NOMO-1 (cell line): ENCODE measurements at regions not wholly inside any gene's neighbourhood (a gene's known extent, or its start where the extent isn't known, plus 50 kb on each side); places are given as distances from the start of the nearest gene placed in this dataset.

Experiments
- DNase-seq, 2 experiments: peaks; one replicate each; lab custom pipeline; 2025; ENCODE audit not compliant: unreplicated experiment in 2 of 2; lab: John Stamatoyannopoulos, UW

- DNase-seq: no peak
Measured at GRCh38 chr13:22080832-22081231, 410.0 kb downstream of the FGF9 start.

- no peak for DNase-seq
Measured at GRCh38 chr13:22081430-22081829, 410.6 kb downstream of the FGF9 start.

DNA sequence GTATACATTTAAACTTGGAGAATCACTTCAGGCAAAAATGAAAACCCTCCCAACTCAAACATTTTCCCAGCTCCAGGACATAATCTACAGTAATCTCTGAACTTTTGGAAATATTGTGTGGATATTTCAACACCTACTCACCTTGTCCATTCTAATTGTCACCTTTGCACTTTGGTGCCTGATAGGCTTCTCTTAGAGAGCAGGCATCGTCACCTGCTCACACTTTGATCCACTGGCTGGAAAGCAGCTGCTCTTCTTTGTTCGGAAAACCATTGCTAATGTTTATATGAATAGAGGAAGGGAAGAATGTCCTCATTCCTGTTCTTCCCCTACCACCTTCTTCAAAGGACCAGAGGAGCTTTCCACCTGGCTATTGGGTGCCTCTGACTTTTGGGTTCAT, 411.2 kb downstream of the FGF9 start:
- DNase-seq: no peak

- DNase-seq: no peak
Measured at GRCh38 chr13:22082437-22083100, 411.7 kb downstream of the FGF9 start.

DNA sequence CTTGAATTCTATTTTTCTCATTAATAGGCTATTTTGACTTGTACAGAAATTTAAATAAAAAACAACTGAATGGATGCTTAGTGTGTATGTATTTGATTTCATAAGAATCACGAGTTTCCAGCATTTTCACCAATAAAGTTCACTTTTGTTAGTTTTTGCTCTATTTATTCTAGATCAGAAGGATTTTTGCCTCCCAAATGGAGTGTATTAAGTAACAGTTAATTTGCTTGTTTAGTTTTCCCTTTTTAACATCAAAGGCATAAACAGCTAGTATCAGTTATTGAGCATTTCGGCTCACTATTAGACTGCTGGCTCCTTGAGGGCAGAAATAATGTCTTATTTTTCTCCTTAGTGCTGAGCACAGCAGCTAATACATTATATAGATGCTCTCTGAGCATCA, 414.1 kb downstream of the FGF9 start:
- no peak for DNase-seq

DNA sequence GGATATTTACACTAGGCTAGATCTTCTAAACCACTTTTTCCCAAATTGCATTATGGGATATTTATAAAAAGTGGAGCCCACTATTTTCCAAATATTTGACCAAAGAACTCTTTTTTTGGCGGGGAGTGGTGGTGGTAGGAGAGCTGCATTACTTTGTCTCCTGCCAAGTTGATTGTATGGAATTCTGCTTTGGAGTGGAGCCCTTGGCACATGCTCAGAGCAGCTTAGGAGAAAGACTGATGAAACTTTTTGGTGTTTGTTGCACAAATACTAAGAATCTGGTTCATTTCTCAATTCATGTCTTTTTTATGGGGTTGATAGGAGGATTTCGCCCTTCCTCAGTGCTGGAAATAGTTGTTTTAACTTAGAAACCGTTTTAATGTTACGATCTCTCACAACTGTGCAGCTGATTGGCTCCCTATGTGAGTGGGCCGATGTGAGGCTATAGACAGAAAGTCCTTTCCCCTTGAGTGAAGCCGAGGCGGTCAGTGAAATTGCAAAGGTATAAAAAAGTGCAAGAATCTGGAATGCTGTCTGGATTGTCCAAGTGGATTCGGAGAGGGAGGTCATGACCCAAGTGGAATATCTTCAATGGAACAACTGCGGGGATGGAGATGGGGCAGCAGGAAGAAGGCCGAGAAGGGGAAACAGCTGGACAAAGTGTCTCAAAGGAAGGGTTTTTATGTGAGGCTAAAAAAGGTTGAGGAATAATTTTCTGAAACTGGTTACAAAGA, 415.9 kb downstream of the FGF9 start:
- DNase-seq: no peak

GRCh38 chr13:22090106-22090505, 419.2 kb downstream of the FGF9 start:
- DNase-seq: no peak

GRCh38 chr13:22091222-22091970, 420.5 kb downstream of the FGF9 start:
- no peak for DNase-seq

- DNase-seq: no peak
Measured at GRCh38 chr13:22091971-22092300, 421.1 kb downstream of the FGF9 start.

DNA sequence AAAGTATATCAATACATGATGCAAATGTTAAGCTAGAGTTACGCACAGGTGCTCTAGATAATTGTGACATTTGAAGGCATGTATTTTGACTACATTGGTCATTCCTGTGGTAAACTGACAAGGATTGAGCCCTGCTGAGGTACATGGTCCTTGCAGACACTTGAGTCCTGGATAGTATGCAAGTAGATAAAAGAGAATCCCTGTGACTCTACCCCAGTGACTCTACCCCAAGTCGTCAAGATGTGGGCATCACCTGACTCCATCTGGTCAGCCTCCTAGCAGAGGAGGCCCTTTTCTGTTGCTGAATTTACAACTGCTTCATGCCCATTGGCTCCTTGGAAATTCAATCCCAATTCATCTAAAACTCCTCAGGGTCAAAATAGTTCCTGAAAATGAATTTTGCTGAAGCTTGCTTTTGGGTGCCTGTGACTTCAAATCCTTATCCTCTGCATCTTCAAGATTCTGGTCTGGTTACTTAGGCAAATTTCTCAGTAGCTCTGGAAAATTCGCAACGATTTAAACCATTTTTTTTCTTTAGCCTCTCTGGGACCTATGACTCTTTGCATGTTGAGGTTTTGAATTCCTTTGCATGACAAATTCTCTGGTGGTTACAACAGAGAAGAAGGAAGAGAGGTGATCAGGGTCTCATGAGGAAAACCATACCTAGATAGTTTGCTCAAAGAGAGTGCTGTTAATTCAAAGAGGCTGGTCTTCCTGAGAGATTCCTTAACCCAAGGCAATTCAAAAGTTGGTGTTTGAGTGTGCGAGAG, 422.1 kb downstream of the FGF9 start:
- DNase-seq: no peak

DNA sequence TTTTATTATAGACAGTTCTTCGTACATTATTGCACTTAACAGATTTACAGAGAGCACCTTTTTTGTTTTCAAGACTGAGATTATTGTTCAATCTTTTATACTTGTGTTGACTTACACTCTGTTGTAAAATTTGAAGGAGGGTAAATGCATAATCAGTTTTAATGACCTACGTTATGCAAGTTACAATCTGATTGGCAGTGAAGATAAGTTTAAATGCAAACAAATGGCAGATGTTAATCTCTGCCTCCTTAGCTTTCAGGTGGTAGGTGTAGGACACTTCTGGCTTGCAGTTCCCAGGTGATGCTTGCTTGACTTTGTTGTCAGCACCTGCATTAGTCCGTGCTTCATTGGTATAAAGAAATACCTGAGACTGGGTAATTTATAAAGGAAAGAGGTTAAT, 424.9 kb downstream of the FGF9 start:
- DNase-seq: no peak

DNA sequence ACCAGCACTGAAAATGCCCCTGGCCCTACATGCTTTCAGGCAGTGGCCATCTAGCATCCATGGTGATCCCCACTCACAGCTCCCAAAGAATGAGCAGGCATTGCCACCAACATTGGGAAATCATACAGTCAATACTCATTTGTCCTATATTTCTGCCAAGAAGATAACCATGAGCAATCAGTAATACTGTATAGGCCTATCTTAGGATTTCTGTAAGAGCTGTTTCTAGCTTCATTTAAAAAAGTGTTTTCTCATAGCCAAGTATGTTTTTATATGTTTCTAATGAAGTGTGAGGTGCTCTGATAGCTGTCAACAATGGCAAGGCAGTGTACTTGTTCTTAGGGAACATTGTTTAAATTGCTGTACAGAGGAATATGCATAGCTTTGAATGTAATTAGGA, 428.7 kb downstream of the FGF9 start:
- DNase-seq: no peak

GRCh38 chr13:22102271-22102670, 431.4 kb downstream of the FGF9 start:
- no peak for DNase-seq

DNA sequence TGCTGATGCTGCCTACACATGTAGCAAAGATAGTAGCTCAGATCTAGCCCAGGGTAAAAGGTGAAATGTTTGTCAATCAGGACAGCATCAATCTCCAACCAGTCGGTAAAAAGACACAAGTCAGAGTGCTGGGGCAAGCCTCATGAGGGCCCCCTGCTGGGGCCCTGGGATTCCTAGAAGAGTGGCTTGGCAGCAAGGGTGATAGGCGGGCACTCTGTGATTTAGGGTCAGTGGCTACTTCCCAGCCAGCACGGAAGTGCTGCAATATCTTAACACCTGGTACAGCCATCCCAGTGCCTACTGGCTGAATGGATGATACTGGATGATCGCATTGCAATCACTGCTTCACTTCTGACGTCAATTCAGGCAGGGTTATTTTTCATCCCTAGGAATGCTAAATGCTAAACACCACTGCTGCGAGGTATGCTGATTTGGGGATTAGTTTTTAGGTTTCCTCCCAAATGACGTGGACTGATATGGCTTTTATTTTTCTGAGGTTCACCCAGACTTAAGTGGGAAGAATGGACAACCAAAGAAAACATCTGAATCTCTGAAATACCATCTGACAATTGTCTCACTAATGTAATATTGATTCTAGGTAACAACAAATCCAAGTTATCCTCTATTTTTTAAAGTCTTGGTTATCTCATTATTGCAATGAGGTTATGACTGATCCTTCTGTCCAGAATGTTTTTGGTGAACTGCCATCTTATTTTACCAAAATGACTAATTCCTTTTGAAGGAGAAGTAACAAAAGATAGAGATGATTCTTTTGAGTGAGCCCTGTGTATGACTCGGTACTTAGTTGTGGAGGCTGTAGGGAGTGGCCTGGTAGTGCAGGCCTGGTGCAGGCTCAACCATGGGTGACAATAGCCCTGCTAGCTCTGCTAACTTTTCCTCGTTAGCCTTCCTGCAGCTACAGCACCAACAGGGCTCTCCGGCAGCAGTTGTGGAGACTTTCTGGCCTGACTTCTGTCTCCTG, 432.5 kb downstream of the FGF9 start:
- no peak for DNase-seq

DNA sequence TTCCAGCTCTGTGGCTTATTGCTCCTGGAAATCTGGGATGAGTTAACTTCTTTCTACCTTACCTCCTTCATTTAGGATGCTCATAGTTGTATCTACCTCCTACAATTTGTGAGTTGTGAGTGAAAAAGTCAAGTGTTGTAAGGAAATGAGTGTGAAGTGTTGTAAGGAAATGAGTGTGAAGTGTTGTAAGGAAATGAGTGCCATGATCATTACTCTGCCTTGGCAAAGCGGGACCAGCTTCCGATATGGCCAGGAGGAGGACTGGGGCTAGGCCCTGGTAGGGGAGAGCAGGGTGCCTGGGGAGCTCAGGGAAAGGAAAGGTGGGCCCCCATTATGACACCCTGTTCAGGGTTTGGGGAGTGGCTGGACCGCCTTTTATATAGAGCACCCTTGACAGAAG, 435.2 kb downstream of the FGF9 start:
- no peak for DNase-seq

GRCh38 chr13:22107549-22107948, 436.7 kb downstream of the FGF9 start:
- no peak for DNase-seq

DNA sequence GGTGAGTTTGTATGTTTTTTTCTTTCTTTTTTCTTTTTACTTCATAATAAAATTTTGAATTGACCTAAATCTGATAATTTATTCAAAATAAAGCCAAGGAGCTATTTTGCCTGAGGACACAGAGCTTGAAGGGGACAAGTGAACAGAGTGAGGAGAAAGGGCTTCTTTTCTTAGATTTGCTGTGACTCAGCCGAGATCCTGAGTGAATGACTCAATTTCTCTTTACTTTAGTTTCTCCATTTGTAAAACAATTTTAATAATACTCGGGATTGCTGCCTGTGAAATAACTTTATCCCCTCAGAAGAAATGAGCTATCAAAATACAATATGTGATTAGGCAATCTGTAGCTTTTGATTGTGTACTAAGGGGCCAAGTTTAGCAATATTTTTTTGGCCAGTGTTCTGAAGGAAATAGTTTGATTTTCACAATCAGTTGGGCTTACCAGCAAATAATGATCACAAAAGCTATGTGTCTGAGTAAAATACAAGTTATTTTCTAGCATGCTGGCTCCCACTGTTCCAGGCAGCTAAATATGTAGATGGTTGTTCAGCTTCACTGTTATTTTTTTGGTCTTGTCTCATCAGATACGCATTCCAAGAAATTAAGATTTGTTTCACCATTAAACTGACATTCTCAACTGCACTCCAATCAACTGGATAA, 437.5 kb downstream of the FGF9 start:
- no peak for DNase-seq

GRCh38 chr13:22108979-22109378, 438.1 kb downstream of the FGF9 start:
- DNase-seq: no peak

GRCh38 chr13:22110368-22110767, 439.5 kb downstream of the FGF9 start:
- DNase-seq: no peak
